ENCODE measurements at regions not wholly inside any gene's neighbourhood (a gene's known extent, or its start where the extent isn't known, plus 50 kb on each side); places are given as distances from the start of the nearest gene placed in this dataset.
"Not testable (repeated sequence)": the region's sequence is repeated elsewhere in the genome, so short reads cannot be mapped to it uniquely, and the experiment has no call there.

DNA sequence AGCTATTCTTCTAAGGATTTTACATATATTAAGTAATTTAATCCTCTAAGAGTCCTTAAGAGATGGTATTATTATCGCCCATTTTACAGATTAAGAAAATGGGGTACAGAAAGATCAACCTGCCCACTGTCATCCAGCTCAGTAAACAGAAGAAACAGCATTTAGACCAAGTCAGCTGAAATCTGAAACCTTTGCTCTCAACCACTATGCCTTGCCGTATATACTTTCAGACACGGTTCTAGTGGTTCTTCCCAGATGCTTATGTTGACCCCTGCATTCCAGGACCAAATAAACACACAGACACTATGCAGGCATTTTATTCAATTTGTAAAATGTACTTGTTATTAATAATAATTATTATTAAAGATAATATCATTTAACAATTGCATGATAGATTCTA lies 854.8 kb downstream of the KCNJ2 start:
- no peaks in the 10 kb centered on the region for H3K4me1 ChIP-seq
- intact Hi-C loops (cut with DNase I) = no loop called here
- TF ChIP-seq CTCF (IDR thresholded peaks at IDR 0.05) = no peak

GRCh38 chr17:71024969-71025368 lies 855.6 kb downstream of the KCNJ2 start:
- Histone ChIP-seq H3K27me3 (no peaks in the 10 kb centered on the region), H3K36me3 (no peaks in the 10 kb centered on the region), H3K4me3 (no peak overlapping the region), H3K9me3 (no peaks in the 10 kb centered on the region), H3K27ac (no peak overlapping the region), H3K4me1 (no peaks in the 10 kb centered on the region)
- TF ChIP-seq CTCF (IDR thresholded peaks at IDR 0.05) = no peak
- intact Hi-C loops (cut with DNase I) = no loop called here
- no peak for DNase-seq (ENCODE audit: low spot score in 2 of 2)

More for the DNA sequence above, 854.8 kb downstream of the KCNJ2 start:
- Histone ChIP-seq H3K27ac (no peak overlapping the region), H3K27me3 (no peaks in the 10 kb centered on the region), H3K4me3 (no peak overlapping the region), H3K9me3 (no peaks in the 10 kb centered on the region), H3K36me3 (no peaks in the 10 kb centered on the region)
- no peak for DNase-seq (ENCODE audit: low spot score in 2 of 2)

DNA sequence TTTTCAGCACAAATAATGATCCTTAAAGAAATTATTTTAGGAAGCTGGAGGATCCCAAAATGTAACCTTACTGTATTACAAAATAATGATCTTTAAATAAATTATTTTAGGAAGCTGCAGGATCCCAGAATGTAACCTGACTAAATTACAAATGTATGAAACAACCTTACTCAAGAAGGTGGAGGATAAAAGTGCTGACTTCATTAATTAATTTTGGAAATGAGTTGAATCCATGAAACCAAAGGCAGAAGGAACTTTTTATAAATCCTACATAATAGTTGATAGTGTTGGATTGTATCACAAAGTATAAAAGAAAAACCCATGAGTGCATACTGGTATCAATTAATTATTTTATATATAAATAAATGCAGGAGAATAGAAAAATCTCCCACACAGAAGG lies 859.9 kb downstream of the KCNJ2 start:
- Histone ChIP-seq H3K27me3 (no peaks in the 10 kb centered on the region), H3K4me3 (no peak overlapping the region), H3K36me3 (no peaks in the 10 kb centered on the region), H3K4me1 (no peaks in the 10 kb centered on the region), H3K27ac (no peak overlapping the region), H3K9me3 (no peaks in the 10 kb centered on the region)
- intact Hi-C loops (cut with DNase I) = no loop called here
- DNase-seq (ENCODE audit: low spot score in 2 of 2) = no peak
- no peak for TF ChIP-seq CTCF (IDR thresholded peaks at IDR 0.05)

- DNase-seq (ENCODE audit: low spot score in 2 of 2); H3K27me3 ChIP-seq; H3K9me3 ChIP-seq; H3K36me3 ChIP-seq; H3K4me3 ChIP-seq; intact Hi-C loops (cut with DNase I); H3K4me1 ChIP-seq; H3K27ac ChIP-seq: not testable (repeated sequence)
These were observed 862.0 kb downstream of the KCNJ2 start for GRCh38 chr17:71031286-71031685.

DNA sequence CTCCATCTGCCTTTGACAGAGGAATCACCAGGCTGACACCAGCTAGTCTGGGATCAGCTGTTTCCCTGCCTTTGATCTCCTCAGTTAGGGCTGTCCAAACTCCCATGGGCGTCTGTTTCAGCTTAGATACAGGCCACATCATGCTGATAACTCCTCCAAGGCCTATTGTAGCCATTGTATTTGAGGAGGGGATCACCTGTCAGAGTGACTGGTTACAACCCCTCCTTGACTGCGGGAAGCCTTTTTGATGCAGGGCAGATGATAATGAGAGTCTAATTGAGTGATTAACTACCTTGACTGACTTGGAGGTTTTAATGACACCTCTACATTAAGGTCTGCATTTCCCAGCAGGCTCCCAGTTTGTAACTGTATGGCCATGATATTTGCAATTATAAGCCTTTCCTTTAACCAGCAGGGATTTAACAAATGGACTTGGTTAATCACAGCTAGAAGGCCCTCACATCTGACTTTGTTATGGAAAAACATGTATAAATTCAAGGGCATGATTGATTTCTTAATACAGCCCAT lies 863.5 kb downstream of the KCNJ2 start:
- Histone ChIP-seq H3K4me1 (no peaks in the 10 kb centered on the region), H3K27me3 (no peaks in the 10 kb centered on the region), H3K4me3 (no peak overlapping the region), H3K27ac (no peak overlapping the region), H3K9me3 (no peaks in the 10 kb centered on the region), H3K36me3 (no peaks in the 10 kb centered on the region)
- no peak for DNase-seq (ENCODE audit: low spot score in 2 of 2)
- no peak for TF ChIP-seq CTCF (IDR thresholded peaks at IDR 0.05)
- intact Hi-C loops (cut with DNase I) = no loop called here

DNA sequence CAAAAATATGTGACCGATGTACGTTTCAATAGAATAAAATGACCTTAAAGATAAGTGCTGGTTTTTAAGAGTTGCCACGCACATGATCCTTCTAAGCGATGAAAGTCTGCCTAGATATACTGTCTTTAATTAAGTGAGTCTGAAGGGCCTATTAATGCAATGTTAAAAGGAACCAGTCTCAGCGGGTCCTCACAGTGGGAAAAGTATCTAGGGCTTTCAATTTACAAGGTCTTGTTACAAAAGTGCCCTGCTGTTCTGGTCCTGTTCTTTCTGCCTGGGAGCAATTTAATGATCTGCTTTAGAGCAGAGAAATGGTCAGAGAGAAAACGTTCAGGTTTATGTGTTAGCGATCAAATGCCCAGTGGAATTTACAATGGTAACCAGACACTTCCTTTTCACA lies 864.0 kb downstream of the KCNJ2 start:
- TF ChIP-seq CTCF (IDR thresholded peaks at IDR 0.05) = no peak
- H3K36me3 ChIP-seq = no peaks in the 10 kb centered on the region
- H3K9me3 ChIP-seq = no peaks in the 10 kb centered on the region
- H3K4me3 ChIP-seq = no peak overlapping the region
- H3K27ac ChIP-seq = no peak overlapping the region
- intact Hi-C loops (cut with DNase I) = no loop called here
- H3K4me1 ChIP-seq = no peaks in the 10 kb centered on the region
- no peak for DNase-seq (ENCODE audit: low spot score in 2 of 2)
- H3K27me3 ChIP-seq = no peaks in the 10 kb centered on the region
